Neural progenitor cell (in vitro differentiated cells): ENCODE measurements at regions not wholly inside any gene's neighbourhood (a gene's known extent, or its start where the extent isn't known, plus 50 kb on each side); places are given as distances from the start of the nearest gene placed in this dataset.

Source experiments
- DNase-seq: peaks from one replicate; pipeline ENCODE4 v3.0.0-alpha.2; 2016; ENCODE audit warnings: low spot score
- H2AFZ ChIP-seq: fragments of 200-600 bp; sonication (generic); replicated peaks from 2 replicates; pipeline ENCODE4 v1.6.1; 2016; ENCODE audit warnings: antibody characterized with exemption
- H3F3A ChIP-seq: fragments of 200-600 bp; sonication (generic); 2 replicates; pipeline ENCODE4 v1.6.1; 2016; ENCODE audit warnings: antibody characterized with exemption, low read depth
- H3K27ac ChIP-seq: fragments of 200-600 bp; sonication (generic); 2 replicates; pipeline ENCODE4 v1.5.1; 2016; ENCODE audit warnings: mild to moderate bottlenecking
- H3K27me3 ChIP-seq: fragments of 200-600 bp; sonication (generic); 2 replicates; pipeline ENCODE4 v1.6.1; 2016; ENCODE audit warnings: mild to moderate bottlenecking, moderate library complexity
- H3K36me3 ChIP-seq: fragments of 200-600 bp; sonication (generic); 2 replicates; pipeline ENCODE4 v1.5.1; 2016
- H3K4me1 ChIP-seq: fragments of 200-600 bp; sonication (generic); 2 replicates; pipeline ENCODE4 v1.6.1; 2016; ENCODE audit warnings: mixed run types
- H3K4me2 ChIP-seq: fragments of 200-600 bp; sonication (generic); 2 replicates; pipeline ENCODE4 v1.6.1; 2016
- H3K4me3 ChIP-seq: fragments of 200-600 bp; sonication (generic); 2 replicates; pipeline ENCODE4 v1.5.1; 2016
- H3K79me2 ChIP-seq: fragments of 200-600 bp; sonication (generic); 2 replicates; pipeline ENCODE4 v1.6.1; 2016; ENCODE audit warnings: low read depth
- H3K9ac ChIP-seq: fragments of 200-600 bp; sonication (generic); 2 replicates; pipeline ENCODE4 v1.6.1; 2016
- H3K9me3 ChIP-seq: fragments of 200-600 bp; sonication (generic); 2 replicates; pipeline ENCODE4 v1.5.1; 2016; ENCODE audit warnings: low read depth
- H4K20me1 ChIP-seq: fragments of 200-600 bp; sonication (generic); 2 replicates; pipeline ENCODE4 v1.6.1; 2016; ENCODE audit warnings: low read depth
- H3K27ac Mint-ChIP-seq: 3 replicates; pipeline ENCODE4 v1.8.0; 2021; ENCODE audit warnings: mixed read lengths
- H3K27me3 Mint-ChIP-seq: 2 replicates; pipeline ENCODE4 v1.8.0; 2022; ENCODE audit warnings: low read depth, mild to moderate bottlenecking, inconsistent platforms, moderate library complexity, mixed read lengths; ENCODE audit not compliant: insufficient read depth
- H3K36me3 Mint-ChIP-seq: 3 replicates; pipeline ENCODE4 v1.8.0; 2021; ENCODE audit warnings: mixed read lengths
- H3K4me1 Mint-ChIP-seq: 3 replicates; pipeline ENCODE4 v1.8.0; 2021; ENCODE audit warnings: mixed read lengths
- H3K4me3 Mint-ChIP-seq: 3 replicates; pipeline ENCODE4 v1.8.0; 2021; ENCODE audit warnings: mild to moderate bottlenecking, moderate library complexity, mixed read lengths
- H3K9me3 Mint-ChIP-seq: 3 replicates; pipeline ENCODE4 v1.8.0; 2020; ENCODE audit warnings: mixed read lengths
- CTCF ChIP-seq: fragments of 200-600 bp; sonication (generic); IDR thresholded peaks from 2 replicates; pipeline ENCODE4 v1.5.1; 2017; ENCODE audit warnings: antibody characterized with exemption, mild to moderate bottlenecking
- EZH2 ChIP-seq: fragments of 200-600 bp; sonication (generic); IDR thresholded peaks from 2 replicates; pipeline ENCODE4 v1.6.1; 2017; ENCODE audit warnings: antibody characterized with exemption, mild to moderate bottlenecking, moderate library complexity
- EZH2phosphoT487 ChIP-seq: fragments of 200-600 bp; sonication (generic); IDR thresholded peaks from 2 replicates; pipeline ENCODE4 v1.6.1; 2017; ENCODE audit warnings: antibody characterized with exemption

GRCh38 chr2:217515615-217516309 lies 487.0 kb downstream of the TNS1 start:
- Histone ChIP-seq H3F3A (no peaks in the 10 kb centered on the region), H3K9ac (no peak overlapping the region), H2AFZ (no peak overlapping the region), H3K4me3 (no peak overlapping the region), H4K20me1 (no peaks in the 10 kb centered on the region), H3K4me1 (no peaks in the 10 kb centered on the region), H3K36me3 (no peaks in the 10 kb centered on the region), H3K79me2 (no peaks in the 10 kb centered on the region), H3K27me3 (no peaks in the 10 kb centered on the region), H3K27ac (no peak overlapping the region), H3K9me3 (no peaks in the 10 kb centered on the region), H3K4me2 (no peak overlapping the region)
- Mint-ChIP-seq H3K36me3 (no peaks in the 10 kb centered on the region), H3K27ac (no peak overlapping the region), H3K9me3 (no peaks in the 10 kb centered on the region), H3K4me1 (peaks cover 12% of the 10 kb centered on the region), H3K27me3 (no peaks in the 10 kb centered on the region), H3K4me3 (no peak overlapping the region)
- TF ChIP-seq EZH2 (no peak), EZH2phosphoT487 (no peak), CTCF (no peak)
- no peak for DNase-seq

DNA sequence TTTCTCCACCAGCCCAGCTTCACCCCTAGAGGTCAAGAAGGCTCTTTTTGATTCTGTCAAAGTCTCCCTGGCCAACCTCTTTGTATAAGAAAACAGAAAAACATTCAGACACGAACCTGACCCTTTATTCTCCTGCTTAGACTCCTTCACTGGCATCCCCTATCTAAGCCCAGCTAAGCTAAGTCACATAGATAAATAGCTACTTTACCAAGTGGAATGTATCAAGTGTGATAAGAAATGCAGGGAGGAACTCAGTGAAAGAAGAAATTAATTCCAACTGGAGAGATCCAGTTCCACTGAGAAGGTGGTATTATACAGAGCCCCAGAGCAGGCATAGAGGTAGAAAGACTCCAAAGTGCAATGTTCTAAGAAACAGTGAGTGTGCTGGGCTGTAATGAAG lies 489.5 kb downstream of the TNS1 start:
- H3K9ac ChIP-seq = no peak overlapping the region
- no peaks in the 10 kb centered on the region for H3K36me3 Mint-ChIP-seq
- no peaks in the 10 kb centered on the region for H3K36me3 ChIP-seq
- no peak for TF ChIP-seq CTCF
- TF ChIP-seq EZH2 = no peak
- no peak for TF ChIP-seq EZH2phosphoT487
- H3K4me2 ChIP-seq = no peak overlapping the region
- no peaks in the 10 kb centered on the region for H3F3A ChIP-seq
- no peak overlapping the region for H3K27ac Mint-ChIP-seq
- no peak overlapping the region for H2AFZ ChIP-seq
- H3K4me3 ChIP-seq = no peak overlapping the region
- H3K4me1 Mint-ChIP-seq = peaks cover 23% of the 10 kb centered on the region
- H3K27me3 Mint-ChIP-seq = no peaks in the 10 kb centered on the region
- H3K27ac ChIP-seq = no peak overlapping the region
- no peak for DNase-seq
- H4K20me1 ChIP-seq = no peaks in the 10 kb centered on the region
- H3K4me1 ChIP-seq = peaks cover 12% of the 10 kb centered on the region
- H3K4me3 Mint-ChIP-seq = no peak overlapping the region
- H3K9me3 Mint-ChIP-seq = no peaks in the 10 kb centered on the region
- H3K9me3 ChIP-seq = no peaks in the 10 kb centered on the region
- H3K27me3 ChIP-seq = no peaks in the 10 kb centered on the region
- no peaks in the 10 kb centered on the region for H3K79me2 ChIP-seq

DNA sequence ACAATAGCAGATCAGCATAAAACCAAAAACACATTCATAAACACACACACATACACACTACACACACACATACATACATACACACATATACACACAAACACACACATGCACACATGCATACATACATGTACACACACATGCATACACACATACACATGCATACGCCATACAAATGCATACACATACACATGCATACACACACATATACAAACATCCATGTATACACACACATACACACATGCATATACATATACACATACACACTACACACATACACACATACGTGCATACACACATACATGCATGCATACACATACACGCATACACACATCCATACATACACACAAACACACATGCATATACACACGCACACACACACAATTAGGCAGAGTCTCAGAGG lies 490.1 kb downstream of the TNS1 start:
- Histone ChIP-seq H3K79me2 (no peaks in the 10 kb centered on the region), H3K4me3 (no peak overlapping the region), H3K27me3 (no peaks in the 10 kb centered on the region), H3K4me1 (peaks cover 12% of the 10 kb centered on the region), H4K20me1 (no peaks in the 10 kb centered on the region), H3K9ac (no peak overlapping the region), H3K27ac (no peak overlapping the region), H3F3A (no peaks in the 10 kb centered on the region), H3K9me3 (no peaks in the 10 kb centered on the region), H3K36me3 (no peaks in the 10 kb centered on the region), H3K4me2 (no peak overlapping the region), H2AFZ (no peak overlapping the region)
- Mint-ChIP-seq H3K4me3 (no peak overlapping the region), H3K36me3 (no peaks in the 10 kb centered on the region), H3K9me3 (no peaks in the 10 kb centered on the region), H3K27ac (no peak overlapping the region), H3K27me3 (no peaks in the 10 kb centered on the region), H3K4me1 (peaks cover 23% of the 10 kb centered on the region)
- no peak for DNase-seq
- TF ChIP-seq EZH2phosphoT487 (no peak), EZH2 (no peak), CTCF (no peak)
